Kidney (tissue), 13 donors: ENCODE measurements at regions not wholly inside any gene's neighbourhood (a gene's known extent, or its start where the extent isn't known, plus 50 kb on each side); places are given as distances from the start of the nearest gene placed in this dataset.

Experiments used
- DNase-seq, 5 donors: peaks; one replicate each; pipeline ENCODE4 v3.0.0-alpha.2; 2013 to 2020
- FAIRE-seq: peaks from 2 replicates; lab custom pipeline; 2012; peaks lifted over from hg19 to GRCh38; lab: Jason Lieb, UNC
- H3K27ac ChIP-seq, 2 donors: one replicate each; pipeline ENCODE4 v1.7.0; 2013; ENCODE audit warnings: low read depth in 2 of 2, low read length in 2 of 2, inconsistent platforms in 1 of 2
- H3K27me3 ChIP-seq: one replicate; pipeline ENCODE4 v1.7.1; 2013; ENCODE audit warnings: low read length, inconsistent platforms; ENCODE audit not compliant: control insufficient read depth, insufficient read depth
- H3K36me3 ChIP-seq, 3 donors: one replicate each; pipeline versions ENCODE4 v1.7.0 to v1.7.1; 2013; ENCODE audit warnings: low read length in 3 of 3, control low read depth in 1 of 3, inconsistent platforms in 1 of 3; ENCODE audit not compliant: insufficient read depth in 3 of 3, control insufficient read depth in 2 of 3
- H3K4me1 ChIP-seq, 3 donors: one replicate each; pipeline versions ENCODE4 v1.7.0 to v1.7.1; 2013; ENCODE audit warnings: low read length in 3 of 3, inconsistent platforms in 1 of 3, low read depth in 1 of 3; ENCODE audit not compliant: control insufficient read depth in 2 of 3, insufficient read depth in 2 of 3
- H3K4me3 ChIP-seq, 3 donors: one replicate each; pipeline versions ENCODE4 v1.7.0 to v1.8.1; 2013; ENCODE audit warnings: low read length in 3 of 3, control low read depth in 1 of 3, inconsistent platforms in 1 of 3
- H3K9ac ChIP-seq, 3 donors: one replicate each; pipeline versions ENCODE4 v1.7.0 to v1.7.1; 2013; ENCODE audit warnings: low read length in 3 of 3, control low read depth in 1 of 3, inconsistent platforms in 1 of 3
- H3K9me3 ChIP-seq, 3 donors: one replicate each; pipeline versions ENCODE4 v1.7.0 to v1.7.1; 2013; ENCODE audit warnings: low read length in 3 of 3, control low read depth in 1 of 3, inconsistent platforms in 1 of 3; ENCODE audit not compliant: control insufficient read depth in 2 of 3, insufficient read depth in 1 of 3
- intact Hi-C: fragments of 100-400 bp; cut with DNase I; formaldehyde crosslinking; loops from one replicate; pipeline ENCODE4 v1.11.1; 2022
- TF ChIP-seq, protein P1 (sequence below): IDR thresholded peaks from 3 replicates; pipeline ENCODE4 v1.5.1; 2012; ENCODE audit warnings: mild to moderate bottlenecking, moderate library complexity, borderline replicate concordance; ENCODE audit not compliant: insufficient read depth; ENCODE audit errors: extremely low read depth
- donor health status: control.
- donor health status: control.
- donor health status: control.
- donor health status: control.
- donor health status: control.
- donor health status: DM: yes; HTN: yes; CAD: no.
- donor health status: Normal renal cell carcinoma (clear cell type).

DNA sequence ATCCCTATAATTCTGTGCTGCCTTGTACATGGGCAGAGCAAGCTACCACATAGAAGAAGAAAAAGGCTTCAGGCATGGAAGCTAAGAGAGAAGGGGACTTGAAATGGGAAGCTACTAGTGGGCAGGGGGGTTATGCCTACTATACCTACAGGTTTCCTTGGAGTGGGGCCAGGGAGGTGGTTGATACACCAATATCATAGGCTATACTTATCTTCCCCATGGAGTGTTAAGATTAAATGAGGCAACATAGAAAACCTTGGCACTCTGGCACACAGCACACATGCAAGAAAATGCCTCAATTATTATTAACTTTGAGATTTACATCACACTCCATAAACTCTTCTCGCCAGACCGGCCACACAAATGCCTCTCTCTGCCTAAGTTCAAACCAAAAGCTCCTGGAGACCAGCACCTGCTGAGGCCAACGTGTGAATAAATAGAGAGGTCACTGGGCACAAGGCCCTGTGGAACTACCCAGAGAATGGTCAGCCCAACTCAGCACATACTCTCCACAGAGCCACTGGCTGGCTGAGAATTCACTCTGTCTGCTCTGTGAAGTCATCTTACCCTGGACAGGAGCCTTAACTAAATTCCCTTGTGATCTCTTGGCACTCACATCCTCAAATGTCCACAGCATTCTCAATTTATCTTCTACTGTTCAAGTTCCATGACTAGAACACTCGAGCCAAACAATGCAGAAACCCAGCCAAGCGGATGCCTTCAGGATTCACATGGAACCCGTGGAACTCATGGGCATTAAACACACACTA, 498.7 kb downstream of the BCL11A start:
- DNase-seq (no peak), FAIRE-seq (no peak)
- TF ChIP-seq, protein P1, sequence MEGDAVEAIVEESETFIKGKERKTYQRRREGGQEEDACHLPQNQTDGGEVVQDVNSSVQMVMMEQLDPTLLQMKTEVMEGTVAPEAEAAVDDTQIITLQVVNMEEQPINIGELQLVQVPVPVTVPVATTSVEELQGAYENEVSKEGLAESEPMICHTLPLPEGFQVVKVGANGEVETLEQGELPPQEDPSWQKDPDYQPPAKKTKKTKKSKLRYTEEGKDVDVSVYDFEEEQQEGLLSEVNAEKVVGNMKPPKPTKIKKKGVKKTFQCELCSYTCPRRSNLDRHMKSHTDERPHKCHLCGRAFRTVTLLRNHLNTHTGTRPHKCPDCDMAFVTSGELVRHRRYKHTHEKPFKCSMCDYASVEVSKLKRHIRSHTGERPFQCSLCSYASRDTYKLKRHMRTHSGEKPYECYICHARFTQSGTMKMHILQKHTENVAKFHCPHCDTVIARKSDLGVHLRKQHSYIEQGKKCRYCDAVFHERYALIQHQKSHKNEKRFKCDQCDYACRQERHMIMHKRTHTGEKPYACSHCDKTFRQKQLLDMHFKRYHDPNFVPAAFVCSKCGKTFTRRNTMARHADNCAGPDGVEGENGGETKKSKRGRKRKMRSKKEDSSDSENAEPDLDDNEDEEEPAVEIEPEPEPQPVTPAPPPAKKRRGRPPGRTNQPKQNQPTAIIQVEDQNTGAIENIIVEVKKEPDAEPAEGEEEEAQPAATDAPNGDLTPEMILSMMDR, result no peak
- Histone ChIP-seq H3K4me1 (no peaks in the 10 kb centered on the region), H3K4me3 (no peak overlapping the region), H3K9ac (no peak overlapping the region), H3K27me3 (no peaks in the 10 kb centered on the region), H3K27ac (no peak overlapping the region), H3K9me3 (no peaks in the 10 kb centered on the region), H3K36me3 (no peaks in the 10 kb centered on the region)
- intact Hi-C loops, result no loop called here

DNA sequence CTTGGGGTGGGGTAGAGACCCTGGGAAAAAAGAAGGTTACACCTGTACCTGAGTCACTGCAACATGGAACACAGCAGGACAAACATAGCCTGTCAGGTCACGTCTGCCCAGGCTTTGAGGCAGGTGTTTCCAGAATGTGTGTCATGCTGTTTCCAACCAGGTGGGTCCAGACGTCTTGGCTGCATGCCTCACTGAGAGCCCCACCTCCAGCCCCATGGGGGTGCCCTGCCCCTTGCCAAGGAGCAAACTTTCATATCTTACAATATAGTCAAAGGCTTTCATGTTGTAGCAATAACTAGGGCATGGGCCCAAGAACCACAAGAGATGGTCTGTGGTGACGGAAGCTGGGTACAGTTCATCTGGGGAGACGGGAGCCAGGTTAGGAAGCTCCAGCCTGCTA, 499.7 kb downstream of the BCL11A start:
- Histone ChIP-seq H3K27me3 (no peaks in the 10 kb centered on the region), H3K9ac (no peak overlapping the region), H3K4me1 (no peaks in the 10 kb centered on the region), H3K4me3 (no peak overlapping the region), H3K27ac (no peak overlapping the region), H3K36me3 (no peaks in the 10 kb centered on the region), H3K9me3 (no peaks in the 10 kb centered on the region)
- no peak for DNase-seq
- intact Hi-C loops, result no loop called here
- TF ChIP-seq, protein P1, result no peak
- no peak for FAIRE-seq

DNA sequence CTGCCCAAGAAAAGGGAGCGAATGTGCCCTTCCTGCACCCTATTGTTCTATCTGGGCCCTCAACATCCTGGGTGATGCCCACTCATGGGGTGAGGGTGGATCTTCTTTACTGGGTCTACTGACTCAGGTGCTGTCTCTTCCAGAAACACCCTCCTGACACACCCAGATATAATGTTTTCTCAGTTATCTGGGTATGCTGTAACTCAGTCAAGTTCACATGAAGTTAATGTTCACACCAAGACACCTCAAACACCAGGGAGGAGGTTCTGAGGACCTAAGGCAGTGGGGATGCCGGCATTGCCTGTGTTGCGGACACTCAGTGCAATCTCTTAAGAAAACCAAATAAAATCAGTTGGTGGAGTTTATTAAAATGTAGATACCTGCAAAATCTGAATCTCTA, 500.9 kb downstream of the BCL11A start:
- Histone ChIP-seq H3K9me3 (no peaks in the 10 kb centered on the region), H3K27me3 (no peaks in the 10 kb centered on the region), H3K36me3 (no peaks in the 10 kb centered on the region), H3K27ac (no peak overlapping the region), H3K4me3 (no peak overlapping the region), H3K4me1 (no peaks in the 10 kb centered on the region), H3K9ac (no peak overlapping the region)
- intact Hi-C loops, result no loop called here
- DNase-seq, result no peak
- TF ChIP-seq, protein P1, result no peak
- FAIRE-seq, result no peak

DNA sequence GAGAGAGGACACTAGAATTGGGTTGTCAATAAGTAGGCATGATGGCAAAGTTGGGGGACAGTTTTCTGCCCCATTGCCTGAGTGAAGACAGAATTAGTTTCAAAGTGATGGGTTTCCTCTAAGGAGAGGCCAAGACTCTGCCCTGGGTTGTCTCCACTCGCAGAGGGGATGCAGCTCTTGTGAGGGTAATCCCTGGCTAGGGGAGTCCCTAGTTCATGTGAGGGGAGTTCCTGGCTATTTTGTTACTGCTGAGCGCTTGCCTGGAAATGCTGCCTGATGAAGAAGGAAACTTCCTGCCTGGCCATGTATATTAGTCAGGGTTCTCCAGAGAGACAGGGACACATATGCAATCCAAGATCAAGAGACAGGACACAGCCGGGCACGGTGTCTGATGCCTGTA, 501.5 kb downstream of the BCL11A start:
- H3K36me3 ChIP-seq, result no peaks in the 10 kb centered on the region
- FAIRE-seq (no peak), DNase-seq (no peak)
- no peaks in the 10 kb centered on the region for H3K9me3 ChIP-seq
- intact Hi-C loops, result no loop called here
- TF ChIP-seq, protein P1, result no peak
- no peak overlapping the region for H3K27ac ChIP-seq
- no peak overlapping the region for H3K4me3 ChIP-seq
- H3K9ac ChIP-seq, result no peak overlapping the region
- no peaks in the 10 kb centered on the region for H3K4me1 ChIP-seq
- no peaks in the 10 kb centered on the region for H3K27me3 ChIP-seq
